ENCODE measurements at regions not wholly inside any gene's neighbourhood (a gene's known extent, or its start where the extent isn't known, plus 50 kb on each side); places are given as distances from the start of the nearest gene placed in this dataset.

GRCh38 chr9:7704543-7704942 is 95.0 kb downstream of the DMAC1 start:
- Histone ChIP-seq H3K36me3 (replicated peaks in 1 of 2; ENCODE audit: control insufficient read depth in 1 of 2, insufficient read depth in 2 of 2, low read length in 1 of 2) (no peaks in the 10 kb centered on the region), H3K9ac (no peak overlapping the region), H3K9me2 (no peaks in the 10 kb centered on the region), H3K4me1 (ENCODE audit: control insufficient read depth in 1 of 2, insufficient read depth in 2 of 2, low read depth in 1 of 2, low read length in 1 of 2) (no peaks in the 10 kb centered on the region), H2AFZ (ENCODE audit: low read depth) (no peak overlapping the region), H4K20me1 (ENCODE audit: insufficient read depth) (no peaks in the 10 kb centered on the region), H3K79me2 (ENCODE audit: insufficient read depth) (no peaks in the 10 kb centered on the region), H3K27ac (ENCODE audit: low read depth in 2 of 2, low read length in 1 of 2) (no peak overlapping the region), H3K4me3 (ENCODE audit: low read depth in 2 of 2, low read length in 1 of 2) (no peak overlapping the region), H3K27me3 (ENCODE audit: insufficient read depth) (no peaks in the 10 kb centered on the region), H3K9me3 (no peaks in the 10 kb centered on the region), H3K4me2 (no peak overlapping the region), H3F3A (replicated peaks; ENCODE audit: insufficient read depth) (no peaks in the 10 kb centered on the region)
- CTCF ChIA-PET = no interaction called here
- TF ChIP-seq, protein P1, sequence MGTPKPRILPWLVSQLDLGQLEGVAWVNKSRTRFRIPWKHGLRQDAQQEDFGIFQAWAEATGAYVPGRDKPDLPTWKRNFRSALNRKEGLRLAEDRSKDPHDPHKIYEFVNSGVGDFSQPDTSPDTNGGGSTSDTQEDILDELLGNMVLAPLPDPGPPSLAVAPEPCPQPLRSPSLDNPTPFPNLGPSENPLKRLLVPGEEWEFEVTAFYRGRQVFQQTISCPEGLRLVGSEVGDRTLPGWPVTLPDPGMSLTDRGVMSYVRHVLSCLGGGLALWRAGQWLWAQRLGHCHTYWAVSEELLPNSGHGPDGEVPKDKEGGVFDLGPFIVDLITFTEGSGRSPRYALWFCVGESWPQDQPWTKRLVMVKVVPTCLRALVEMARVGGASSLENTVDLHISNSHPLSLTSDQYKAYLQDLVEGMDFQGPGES (IDR thresholded peaks at IDR 0.05; ENCODE audit: low read depth, low read length) = no peak
- no peak for TF ChIP-seq PBX3 (IDR thresholded peaks at IDR 0.05)
- TF ChIP-seq NRF1 (IDR thresholded peaks at IDR 0.05; ENCODE audit: low read depth, low read length) = no peak
- WGBS (ENCODE audit: low lambda C conversion rate) = 0% methylated on average over 1 of the region's 1 CpG
- POLR2A ChIA-PET = no interaction called here
- DNase-seq = no peak

- H2AFZ ChIP-seq (ENCODE audit: low read depth) = no peak overlapping the region
- 43% methylated on average over 2 of the region's 2 CpGs for WGBS (ENCODE audit: low lambda C conversion rate)
- H3K27me3 ChIP-seq (ENCODE audit: insufficient read depth) = no peaks in the 10 kb centered on the region
- H3K4me1 ChIP-seq (ENCODE audit: control insufficient read depth in 1 of 2, insufficient read depth in 2 of 2, low read depth in 1 of 2, low read length in 1 of 2) = no peaks in the 10 kb centered on the region; a peak in 1 of 4 replicates
- no peaks in the 10 kb centered on the region for H3F3A ChIP-seq (replicated peaks; ENCODE audit: insufficient read depth)
- no peaks in the 10 kb centered on the region for H3K36me3 ChIP-seq (replicated peaks in 1 of 2; ENCODE audit: control insufficient read depth in 1 of 2, insufficient read depth in 2 of 2, low read length in 1 of 2)
- no peaks in the 10 kb centered on the region for H4K20me1 ChIP-seq (ENCODE audit: insufficient read depth)
- no peak overlapping the region for H3K4me2 ChIP-seq
- H3K9ac ChIP-seq = no peak overlapping the region
- H3K9me3 ChIP-seq = no peaks in the 10 kb centered on the region
- no peak for DNase-seq
- TF ChIP-seq, protein P2, sequence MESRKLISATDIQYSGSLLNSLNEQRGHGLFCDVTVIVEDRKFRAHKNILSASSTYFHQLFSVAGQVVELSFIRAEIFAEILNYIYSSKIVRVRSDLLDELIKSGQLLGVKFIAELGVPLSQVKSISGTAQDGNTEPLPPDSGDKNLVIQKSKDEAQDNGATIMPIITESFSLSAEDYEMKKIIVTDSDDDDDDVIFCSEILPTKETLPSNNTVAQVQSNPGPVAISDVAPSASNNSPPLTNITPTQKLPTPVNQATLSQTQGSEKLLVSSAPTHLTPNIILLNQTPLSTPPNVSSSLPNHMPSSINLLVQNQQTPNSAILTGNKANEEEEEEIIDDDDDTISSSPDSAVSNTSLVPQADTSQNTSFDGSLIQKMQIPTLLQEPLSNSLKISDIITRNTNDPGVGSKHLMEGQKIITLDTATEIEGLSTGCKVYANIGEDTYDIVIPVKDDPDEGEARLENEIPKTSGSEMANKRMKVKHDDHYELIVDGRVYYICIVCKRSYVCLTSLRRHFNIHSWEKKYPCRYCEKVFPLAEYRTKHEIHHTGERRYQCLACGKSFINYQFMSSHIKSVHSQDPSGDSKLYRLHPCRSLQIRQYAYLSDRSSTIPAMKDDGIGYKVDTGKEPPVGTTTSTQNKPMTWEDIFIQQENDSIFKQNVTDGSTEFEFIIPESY (IDR thresholded peaks at IDR 0.05; ENCODE audit: borderline replicate concordance, low read depth) = no peak
- TF ChIP-seq, protein P1 (IDR thresholded peaks at IDR 0.05; ENCODE audit: low read depth, low read length) = no peak
- TF ChIP-seq, protein P3, sequence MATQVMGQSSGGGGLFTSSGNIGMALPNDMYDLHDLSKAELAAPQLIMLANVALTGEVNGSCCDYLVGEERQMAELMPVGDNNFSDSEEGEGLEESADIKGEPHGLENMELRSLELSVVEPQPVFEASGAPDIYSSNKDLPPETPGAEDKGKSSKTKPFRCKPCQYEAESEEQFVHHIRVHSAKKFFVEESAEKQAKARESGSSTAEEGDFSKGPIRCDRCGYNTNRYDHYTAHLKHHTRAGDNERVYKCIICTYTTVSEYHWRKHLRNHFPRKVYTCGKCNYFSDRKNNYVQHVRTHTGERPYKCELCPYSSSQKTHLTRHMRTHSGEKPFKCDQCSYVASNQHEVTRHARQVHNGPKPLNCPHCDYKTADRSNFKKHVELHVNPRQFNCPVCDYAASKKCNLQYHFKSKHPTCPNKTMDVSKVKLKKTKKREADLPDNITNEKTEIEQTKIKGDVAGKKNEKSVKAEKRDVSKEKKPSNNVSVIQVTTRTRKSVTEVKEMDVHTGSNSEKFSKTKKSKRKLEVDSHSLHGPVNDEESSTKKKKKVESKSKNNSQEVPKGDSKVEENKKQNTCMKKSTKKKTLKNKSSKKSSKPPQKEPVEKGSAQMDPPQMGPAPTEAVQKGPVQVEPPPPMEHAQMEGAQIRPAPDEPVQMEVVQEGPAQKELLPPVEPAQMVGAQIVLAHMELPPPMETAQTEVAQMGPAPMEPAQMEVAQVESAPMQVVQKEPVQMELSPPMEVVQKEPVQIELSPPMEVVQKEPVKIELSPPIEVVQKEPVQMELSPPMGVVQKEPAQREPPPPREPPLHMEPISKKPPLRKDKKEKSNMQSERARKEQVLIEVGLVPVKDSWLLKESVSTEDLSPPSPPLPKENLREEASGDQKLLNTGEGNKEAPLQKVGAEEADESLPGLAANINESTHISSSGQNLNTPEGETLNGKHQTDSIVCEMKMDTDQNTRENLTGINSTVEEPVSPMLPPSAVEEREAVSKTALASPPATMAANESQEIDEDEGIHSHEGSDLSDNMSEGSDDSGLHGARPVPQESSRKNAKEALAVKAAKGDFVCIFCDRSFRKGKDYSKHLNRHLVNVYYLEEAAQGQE (IDR thresholded peaks at IDR 0.05; ENCODE audit: low read depth, low read length) = no peak
- TF ChIP-seq, protein P4, sequence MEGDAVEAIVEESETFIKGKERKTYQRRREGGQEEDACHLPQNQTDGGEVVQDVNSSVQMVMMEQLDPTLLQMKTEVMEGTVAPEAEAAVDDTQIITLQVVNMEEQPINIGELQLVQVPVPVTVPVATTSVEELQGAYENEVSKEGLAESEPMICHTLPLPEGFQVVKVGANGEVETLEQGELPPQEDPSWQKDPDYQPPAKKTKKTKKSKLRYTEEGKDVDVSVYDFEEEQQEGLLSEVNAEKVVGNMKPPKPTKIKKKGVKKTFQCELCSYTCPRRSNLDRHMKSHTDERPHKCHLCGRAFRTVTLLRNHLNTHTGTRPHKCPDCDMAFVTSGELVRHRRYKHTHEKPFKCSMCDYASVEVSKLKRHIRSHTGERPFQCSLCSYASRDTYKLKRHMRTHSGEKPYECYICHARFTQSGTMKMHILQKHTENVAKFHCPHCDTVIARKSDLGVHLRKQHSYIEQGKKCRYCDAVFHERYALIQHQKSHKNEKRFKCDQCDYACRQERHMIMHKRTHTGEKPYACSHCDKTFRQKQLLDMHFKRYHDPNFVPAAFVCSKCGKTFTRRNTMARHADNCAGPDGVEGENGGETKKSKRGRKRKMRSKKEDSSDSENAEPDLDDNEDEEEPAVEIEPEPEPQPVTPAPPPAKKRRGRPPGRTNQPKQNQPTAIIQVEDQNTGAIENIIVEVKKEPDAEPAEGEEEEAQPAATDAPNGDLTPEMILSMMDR (IDR thresholded peaks at IDR 0.05) = no peak
- CTCF ChIA-PET = no interaction called here
- H3K27ac ChIP-seq (ENCODE audit: low read depth in 2 of 2, low read length in 1 of 2) = no peak overlapping the region
- H3K9me2 ChIP-seq = no peaks in the 10 kb centered on the region
- H3K4me3 ChIP-seq (ENCODE audit: low read depth in 2 of 2, low read length in 1 of 2) = no peak overlapping the region
- POLR2A ChIA-PET = no interaction called here
- H3K79me2 ChIP-seq (ENCODE audit: insufficient read depth) = no peaks in the 10 kb centered on the region
Observed at GRCh38 chr9:7691909-7692308, 107.7 kb downstream of the DMAC1 start.

All from SK-N-SH (cell line).